DMS79 treated with DMSO at 0.1 percent for 48 hours (cell line): ENCODE measurements at regions not wholly inside any gene's neighbourhood (a gene's known extent, or its start where the extent isn't known, plus 50 kb on each side); places are given as distances from the start of the nearest gene placed in this dataset.
A peak's percentile ranks its signal among the peaks of the same experiment; 100 is the strongest.

Experiments used
- DNase-seq: peaks from one replicate; lab custom pipeline; 2025; lab: John Stamatoyannopoulos, UW

DNA sequence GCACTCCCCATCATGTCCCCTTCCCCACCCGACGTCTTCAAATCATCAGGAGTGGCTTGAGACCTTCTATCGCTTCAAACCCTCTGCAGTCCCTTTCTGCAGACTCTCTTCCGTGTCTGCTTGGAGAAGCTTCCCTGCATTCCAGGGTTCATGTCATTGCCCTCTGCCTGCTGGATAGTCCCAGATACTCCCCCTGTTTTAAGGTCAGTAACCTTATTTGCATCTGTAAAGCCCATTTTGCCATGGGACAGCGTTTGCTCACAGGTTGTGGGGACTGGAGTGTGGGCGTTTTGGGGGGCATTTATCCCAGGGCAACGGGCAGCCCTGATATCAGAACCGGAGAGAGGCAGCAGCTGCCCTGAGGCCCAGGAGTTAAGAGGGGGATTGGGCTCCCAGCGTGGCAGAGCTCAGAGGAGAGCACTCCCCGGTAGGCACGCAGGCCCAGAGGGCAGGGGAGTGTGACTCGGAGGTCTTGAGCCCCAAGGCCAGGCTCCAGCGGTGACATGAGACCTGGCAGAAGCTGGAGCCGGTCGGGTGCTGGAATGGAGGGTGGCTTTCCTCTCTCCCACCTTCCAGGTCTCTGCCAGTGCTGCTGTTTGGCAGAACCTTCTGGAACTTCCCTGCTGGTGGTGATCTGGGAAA is 73.8 kb downstream of the RTP5 start:
- no peak for DNase-seq

GRCh38 chr2:241943961-241944575 is 74.5 kb downstream of the RTP5 start:
- no peak for DNase-seq

DNA sequence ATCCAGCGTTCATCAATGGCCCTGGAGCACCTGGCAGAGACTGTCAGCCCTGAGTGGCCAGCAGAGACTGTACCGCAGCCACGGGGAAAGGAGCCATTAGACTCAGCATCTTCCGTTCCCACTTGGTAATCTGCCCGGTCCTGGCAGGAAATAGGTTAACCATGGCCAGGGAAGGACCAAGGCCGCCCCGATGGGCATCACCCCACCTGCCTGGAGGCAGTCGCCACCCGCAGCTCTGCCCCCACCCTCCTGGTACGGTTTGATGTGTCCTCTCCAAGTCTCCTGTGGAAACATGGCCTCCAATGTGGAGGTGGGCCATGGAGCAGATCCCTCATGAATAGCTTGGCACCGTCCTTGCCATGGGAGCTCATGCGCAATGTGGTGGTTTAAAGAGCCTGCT is 75.3 kb downstream of the RTP5 start:
- no peak for DNase-seq

- no peak for DNase-seq
Observed at GRCh38 chr2:241945311-241945710, 75.8 kb downstream of the RTP5 start.

DNA sequence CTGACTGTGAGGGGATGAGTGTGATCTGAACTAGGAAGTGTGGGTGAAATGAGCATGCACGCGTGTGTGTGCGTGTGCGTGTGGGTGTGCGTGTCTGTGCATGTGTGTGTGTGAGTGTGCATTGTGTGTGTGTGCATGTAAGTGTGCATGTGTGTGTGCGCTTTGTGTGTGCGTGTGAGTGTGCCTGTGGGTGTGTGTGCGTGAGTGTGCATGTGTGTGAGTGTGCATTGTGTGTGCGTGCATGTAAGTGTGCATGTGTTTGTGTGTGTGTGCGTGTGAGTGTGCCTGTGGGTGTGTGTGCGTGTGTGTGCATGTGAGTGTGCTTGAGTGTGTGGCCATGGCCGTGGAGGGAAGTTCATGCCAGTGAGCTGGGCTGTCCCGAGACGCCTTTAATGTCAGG is 76.3 kb downstream of the RTP5 start:
- DNase-seq, result no peak

- no peak for DNase-seq
Observed at GRCh38 chr2:241946306-241947003, 76.9 kb downstream of the RTP5 start.

DNA sequence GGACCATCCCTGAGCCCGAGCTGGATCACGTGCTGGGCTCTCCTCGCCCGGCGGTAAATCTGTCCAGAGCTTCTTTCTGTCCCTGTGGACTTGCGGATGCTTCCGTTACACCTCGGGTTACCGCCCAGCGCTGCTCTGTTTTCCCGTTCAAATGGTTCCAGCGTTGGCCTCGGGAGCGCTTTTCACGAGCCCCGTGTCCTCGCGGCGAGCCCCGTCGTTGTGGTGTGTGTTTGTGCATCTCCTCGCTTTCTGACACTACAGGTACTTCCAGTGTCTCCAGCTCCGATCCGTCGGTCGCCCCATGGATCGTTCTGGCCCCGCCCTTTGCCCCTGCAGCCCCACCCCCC is 77.4 kb downstream of the RTP5 start:
- no peak for DNase-seq

DNA sequence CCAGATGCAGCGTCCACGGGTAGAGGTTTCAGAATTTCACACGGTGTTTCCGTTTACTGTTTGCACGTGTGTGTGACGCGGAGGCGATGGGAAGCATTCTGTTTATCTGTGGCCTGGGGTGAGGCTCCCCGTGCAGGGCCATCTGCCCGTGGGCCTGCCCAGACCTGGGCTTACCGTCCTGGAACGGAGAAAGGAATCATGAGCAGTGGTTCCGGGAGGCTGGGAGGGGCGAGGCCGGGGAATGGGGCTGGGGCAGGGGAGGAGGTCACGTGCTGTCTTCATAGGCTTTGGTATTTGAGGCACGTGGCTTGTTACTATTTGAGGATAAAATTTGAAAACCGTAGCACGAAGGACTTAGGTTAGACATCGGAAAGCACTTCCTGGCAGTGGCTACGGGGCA is 77.9 kb downstream of the RTP5 start:
- no peak for DNase-seq

DNA sequence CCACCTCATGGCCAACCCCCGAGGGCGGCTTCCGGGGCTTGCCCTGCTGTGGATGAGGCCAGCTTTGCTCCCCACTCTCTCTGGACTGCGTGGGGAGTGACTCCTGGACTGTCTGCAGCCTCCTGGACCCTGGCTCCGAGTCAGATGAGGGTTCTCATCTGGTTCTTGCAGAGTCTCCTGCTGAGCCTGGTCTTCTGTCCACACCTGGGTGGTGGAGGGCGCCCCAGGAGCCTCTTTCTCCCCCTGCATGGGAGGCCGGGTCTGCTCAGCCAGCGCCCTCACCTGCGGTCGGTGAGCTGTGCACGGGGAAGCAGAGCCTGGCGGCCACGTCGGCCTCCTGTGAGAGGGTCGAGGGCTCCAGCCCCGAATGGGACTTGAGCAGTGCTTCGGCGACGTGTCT is 78.3 kb downstream of the RTP5 start:
- no peak for DNase-seq

DNA sequence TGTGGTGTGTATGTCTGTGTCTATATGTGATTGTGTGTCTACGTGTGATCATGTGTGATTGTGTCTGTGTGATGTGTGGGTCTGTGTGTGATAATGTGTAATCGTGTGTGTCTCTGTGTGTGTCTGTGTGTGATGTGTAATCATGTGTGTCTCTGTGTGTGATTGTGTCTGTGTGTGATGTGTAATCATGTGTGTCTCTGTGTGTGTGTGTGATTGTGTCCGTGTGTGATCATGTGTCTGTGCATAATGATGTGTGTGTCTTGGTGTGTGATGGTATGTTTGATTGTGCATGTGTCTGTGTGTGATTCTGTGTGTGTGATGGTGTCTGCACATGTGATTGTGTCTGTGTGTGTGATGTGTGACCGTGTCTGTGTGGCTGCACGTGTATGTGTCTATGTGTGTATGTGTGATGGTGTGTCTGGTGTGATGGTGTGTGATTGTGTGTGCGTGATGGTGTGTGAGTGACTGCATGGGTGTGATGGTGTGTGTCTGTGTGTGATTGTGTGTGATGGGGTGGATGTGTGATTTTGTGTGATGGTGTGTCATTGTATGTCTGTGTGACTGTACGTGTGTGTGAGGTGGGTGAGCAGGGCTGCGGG is 78.9 kb downstream of the RTP5 start:
- no peak for DNase-seq

- no peak for DNase-seq
Observed at GRCh38 chr2:241948901-241949735, 79.6 kb downstream of the RTP5 start.

DNA sequence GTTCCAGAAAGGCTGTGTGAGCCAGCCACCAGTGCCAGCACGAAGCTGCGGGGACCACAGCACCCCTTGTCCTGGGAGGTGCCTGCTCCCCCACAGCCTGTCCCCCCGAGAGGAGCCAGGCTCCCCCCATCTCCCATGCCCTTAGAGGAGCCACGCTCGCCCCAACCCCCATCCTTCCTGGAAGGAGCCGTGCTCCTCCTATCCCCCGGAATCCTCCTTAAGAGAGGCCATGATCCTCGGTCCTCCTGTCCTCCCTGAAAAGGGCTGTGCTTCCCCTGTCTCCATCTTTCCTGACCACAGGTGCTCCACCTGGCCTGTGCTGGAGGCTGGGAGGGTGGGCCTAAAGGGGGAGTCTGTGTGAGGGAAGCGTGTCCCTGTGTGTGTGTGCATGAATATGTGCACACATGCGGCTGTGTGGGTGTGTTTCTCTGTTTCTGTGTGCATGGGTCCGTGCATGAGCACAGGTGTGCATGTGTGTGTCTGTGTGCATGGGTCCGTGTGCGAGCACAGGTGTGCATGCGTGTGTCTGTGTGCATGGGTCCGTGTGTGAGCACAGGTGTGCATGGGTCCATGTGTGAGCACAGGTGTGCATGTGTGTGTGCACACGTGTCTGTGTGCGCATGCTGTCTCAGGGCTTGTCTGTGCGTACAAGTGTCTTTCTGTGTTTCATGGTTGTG is 80.3 kb downstream of the RTP5 start:
- DNase-seq, result no peak

GRCh38 chr2:241950413-241951315 is 81.1 kb downstream of the RTP5 start:
- peak; percentile 76 for DNase-seq

DNA sequence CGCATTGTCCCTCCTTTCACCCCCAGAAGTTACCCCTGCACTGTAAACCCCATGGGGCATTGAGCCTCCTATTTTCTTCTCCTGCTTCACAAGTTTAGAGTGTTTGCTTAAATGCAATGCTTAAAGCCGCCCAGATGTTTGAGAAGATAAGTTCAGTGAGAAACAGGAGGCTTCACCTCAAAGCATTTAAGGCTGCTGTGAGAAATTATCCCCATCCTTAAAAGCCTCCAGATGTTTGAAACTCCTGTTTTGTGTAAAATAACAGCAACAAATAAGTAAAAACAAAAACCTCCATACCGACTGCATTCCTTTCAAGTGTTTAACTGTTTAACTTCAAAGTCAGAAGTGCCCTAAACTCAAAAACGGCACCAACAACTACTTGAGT is 81.8 kb downstream of the RTP5 start:
- peak; percentile 6 for DNase-seq

GRCh38 chr2:241951920-241952319 is 82.4 kb downstream of the RTP5 start:
- DNase-seq, result no peak

DNA sequence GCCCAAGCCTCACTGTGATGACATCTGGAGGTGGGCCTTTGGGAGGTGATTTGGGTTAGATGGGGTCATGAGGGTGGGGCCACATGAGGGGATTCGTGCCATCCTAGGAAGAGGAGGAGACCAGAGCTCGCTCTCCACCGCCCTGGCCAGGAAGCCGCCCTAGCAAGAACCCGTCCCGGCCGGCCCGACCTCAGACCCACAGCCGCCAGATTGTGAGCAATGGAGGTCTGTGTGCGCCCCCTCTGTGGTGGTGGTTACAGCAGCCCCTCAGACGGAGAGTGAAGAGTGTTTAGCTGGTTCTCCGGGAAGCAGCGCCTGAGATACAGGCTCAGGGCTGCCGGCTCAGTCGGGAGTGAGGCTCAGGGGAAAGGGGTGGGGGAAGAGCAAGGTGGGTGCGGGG is 83.3 kb downstream of the RTP5 start:
- DNase-seq, result no peak

- DNase-seq, result no peak
Observed at GRCh38 chr2:241953324-241953928, 83.9 kb downstream of the RTP5 start.

- DNase-seq, result no peak
Observed at GRCh38 chr2:241956521-241957110, 87.1 kb downstream of the RTP5 start.

GRCh38 chr2:241957276-241957675 is 87.7 kb downstream of the RTP5 start:
- DNase-seq, result no peak
